ENCODE measurements at regions not wholly inside any gene's neighbourhood (a gene's known extent, or its start where the extent isn't known, plus 50 kb on each side); places are given as distances from the start of the nearest gene placed in this dataset.

- Histone ChIP-seq H3K27me3 (ENCODE audit: insufficient read depth, low read length, poor library complexity) (no peaks in the 10 kb centered on the region), H3K36me3 (ENCODE audit: insufficient read depth, low read length) (no peaks in the 10 kb centered on the region), H3K4me3 (ENCODE audit: low read depth in 1 of 2, low read length in 2 of 2) (no peak overlapping the region), H2AFZ (ENCODE audit: low read depth, low read length) (no peak overlapping the region), H4K20me1 (ENCODE audit: insufficient read depth, low read length) (no peaks in the 10 kb centered on the region), H3K9me3 (ENCODE audit: insufficient read depth, low read length, severe bottlenecking) (no peaks in the 10 kb centered on the region), H3K4me1 (ENCODE audit: insufficient read depth, low read length) (no peaks in the 10 kb centered on the region), H3K27ac (ENCODE audit: low read length) (no peak overlapping the region), H3K9ac (ENCODE audit: low read depth, low read length) (no peak overlapping the region), H3K4me2 (ENCODE audit: insufficient read depth, low read length) (no peak overlapping the region), H3K79me2 (ENCODE audit: insufficient read depth, low read length) (no peaks in the 10 kb centered on the region)
- TF ChIP-seq CTCF (IDR thresholded peaks at IDR 0.05; ENCODE audit: borderline replicate concordance, extremely low read depth, low read length, poor library complexity, severe bottlenecking), result no peak
- TF ChIP-seq EZH2 (IDR thresholded peaks at IDR 0.05; ENCODE audit: borderline replicate concordance, low read depth, low read length, severe bottlenecking), result no peak
- ATAC-seq (ENCODE audit: insufficient read depth, low read depth) (no peak), DNase-seq (no peak)
These were observed 89.0 kb downstream of the CH25H start for GRCh38 chr10:89118091-89118490.

- TF ChIP-seq CTCF (IDR thresholded peaks at IDR 0.05; ENCODE audit: borderline replicate concordance, extremely low read depth, low read length, poor library complexity, severe bottlenecking) (no peak), EZH2 (IDR thresholded peaks at IDR 0.05; ENCODE audit: borderline replicate concordance, low read depth, low read length, severe bottlenecking) (no peak)
- Histone ChIP-seq H3K4me2 (ENCODE audit: insufficient read depth, low read length) (no peak overlapping the region), H3K36me3 (ENCODE audit: insufficient read depth, low read length) (no peaks in the 10 kb centered on the region)
These were observed 91.1 kb downstream of the CH25H start for GRCh38 chr10:89115876-89116627.

GRCh38 chr10:89114846-89115625 is 92.1 kb downstream of the CH25H start:
- TF ChIP-seq EZH2 (IDR thresholded peaks at IDR 0.05; ENCODE audit: borderline replicate concordance, low read depth, low read length, severe bottlenecking), result no peak
- no peak for TF ChIP-seq CTCF (IDR thresholded peaks at IDR 0.05; ENCODE audit: borderline replicate concordance, extremely low read depth, low read length, poor library complexity, severe bottlenecking)
- no peaks in the 10 kb centered on the region for H4K20me1 ChIP-seq (ENCODE audit: insufficient read depth, low read length)
- no peaks in the 10 kb centered on the region for H3K9me3 ChIP-seq (ENCODE audit: insufficient read depth, low read length, severe bottlenecking)
- peaks cover 15% of the 10 kb centered on the region; the same call in 1 of the 2 replicates for H3K4me1 ChIP-seq (ENCODE audit: insufficient read depth, low read length)
- H3K9ac ChIP-seq (ENCODE audit: low read depth, low read length), result no peak overlapping the region
- H3K4me3 ChIP-seq (ENCODE audit: low read depth in 1 of 2, low read length in 2 of 2), result no peak overlapping the region
- no peak for DNase-seq
- no peak overlapping the region for H3K27ac ChIP-seq (ENCODE audit: low read length)
- no peaks in the 10 kb centered on the region for H3K27me3 ChIP-seq (ENCODE audit: insufficient read depth, low read length, poor library complexity)
- ATAC-seq (ENCODE audit: insufficient read depth, low read depth), result no peak
- no peaks in the 10 kb centered on the region for H3K36me3 ChIP-seq (ENCODE audit: insufficient read depth, low read length)
- no peak overlapping the region for H2AFZ ChIP-seq (ENCODE audit: low read depth, low read length)
- no peaks in the 10 kb centered on the region for H3K79me2 ChIP-seq (ENCODE audit: insufficient read depth, low read length)
- H3K4me2 ChIP-seq (ENCODE audit: insufficient read depth, low read length), result no peak overlapping the region

More at GRCh38 chr10:89115876-89116627, 91.1 kb downstream of the CH25H start:
- Histone ChIP-seq H3K79me2 (ENCODE audit: insufficient read depth, low read length) (no peaks in the 10 kb centered on the region), H3K27ac (ENCODE audit: low read length) (no peak overlapping the region), H3K4me1 (ENCODE audit: insufficient read depth, low read length) (peaks cover 5% of the 10 kb centered on the region; the same call in 1 of the 2 replicates), H2AFZ (ENCODE audit: low read depth, low read length) (no peak overlapping the region), H3K4me3 (ENCODE audit: low read depth in 1 of 2, low read length in 2 of 2) (no peak overlapping the region), H3K27me3 (ENCODE audit: insufficient read depth, low read length, poor library complexity) (no peaks in the 10 kb centered on the region), H4K20me1 (ENCODE audit: insufficient read depth, low read length) (no peaks in the 10 kb centered on the region), H3K9ac (ENCODE audit: low read depth, low read length) (no peak overlapping the region), H3K9me3 (ENCODE audit: insufficient read depth, low read length, severe bottlenecking) (no peaks in the 10 kb centered on the region)
- no peak for DNase-seq
- ATAC-seq (ENCODE audit: insufficient read depth, low read depth), result no peak

Measured in DND-41 (cell line).